NT2/D1 (cell line): ENCODE measurements at regions not wholly inside any gene's neighbourhood (a gene's known extent, or its start where the extent isn't known, plus 50 kb on each side); places are given as distances from the start of the nearest gene placed in this dataset.
A peak's percentile ranks its signal among the peaks of the same experiment; 100 is the strongest.
"Not testable (repeated sequence)": the region's sequence is repeated elsewhere in the genome, so short reads cannot be mapped to it uniquely, and the experiment has no call there.

Experiments
- DNase-seq: peaks from one replicate; pipeline ENCODE4 v3.0.0-alpha.2; 2011; ENCODE audit warnings: low read depth, low spot score
- H3K27me3 ChIP-seq: 2 replicates; pipeline ENCODE4 v1.6.0; 2011; ENCODE audit warnings: mild to moderate bottlenecking; ENCODE audit not compliant: insufficient read length, insufficient read depth
- H3K36me3 ChIP-seq: 2 replicates; pipeline ENCODE4 v1.6.1; 2011; ENCODE audit warnings: mild to moderate bottlenecking, low read length, mixed read lengths; ENCODE audit not compliant: insufficient read depth, insufficient read length
- H3K4me1 ChIP-seq: 2 replicates; pipeline ENCODE4 v1.5.1; 2011; ENCODE audit not compliant: insufficient read depth, insufficient read length
- H3K4me3 ChIP-seq: 2 replicates; pipeline ENCODE4 v1.5.1; 2011; ENCODE audit warnings: low read depth; ENCODE audit not compliant: insufficient read length
- H3K9ac ChIP-seq: 2 replicates; pipeline ENCODE4 v1.6.0; 2011; ENCODE audit warnings: low read depth; ENCODE audit not compliant: insufficient read length
- H3K9me3 ChIP-seq: 2 replicates; pipeline ENCODE4 v1.5.1; 2011; ENCODE audit warnings: mild to moderate bottlenecking, low read length; ENCODE audit not compliant: insufficient read depth
- SUZ12 ChIP-seq: IDR thresholded peaks from 2 replicates; pipeline ENCODE4 v1.6.1; 2011; ENCODE audit not compliant: insufficient read length, insufficient read depth; ENCODE audit errors: extremely low read depth
- YY1 ChIP-seq: IDR thresholded peaks from 2 replicates; pipeline ENCODE4 v1.6.1; 2011; ENCODE audit not compliant: insufficient read length, insufficient read depth
- ZNF274 ChIP-seq: IDR thresholded peaks from 2 replicates; pipeline ENCODE4 v1.6.1; 2011; ENCODE audit warnings: mild to moderate bottlenecking, low read depth, low read length

DNA sequence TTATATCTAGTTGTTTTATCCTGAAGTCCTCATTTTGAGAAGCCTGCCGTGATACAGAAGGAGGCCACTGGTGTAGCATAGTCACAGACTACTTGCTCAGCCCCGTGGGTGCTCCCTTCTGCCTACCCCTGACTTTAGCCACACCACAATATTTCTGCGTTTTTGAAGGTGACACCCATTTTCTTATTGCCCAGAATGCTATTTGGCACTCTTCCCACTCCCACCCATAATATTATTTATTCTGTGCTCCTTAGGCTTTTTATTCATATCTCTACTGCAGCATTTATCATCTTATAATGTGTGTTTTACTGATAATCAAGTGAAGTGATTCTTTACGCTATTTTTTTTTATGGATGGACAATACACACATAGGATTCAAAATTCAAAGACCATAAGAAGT, 107.3 kb downstream of the OR2B2 start:
- no peaks in the 10 kb centered on the region for H3K36me3 ChIP-seq
- DNase-seq: no peak
- H3K9me3 ChIP-seq: no peaks in the 10 kb centered on the region
- no peak for TF ChIP-seq SUZ12
- TF ChIP-seq YY1: no peak
- no peak for TF ChIP-seq ZNF274
- no peak overlapping the region for H3K4me3 ChIP-seq
- H3K9ac ChIP-seq: no peak overlapping the region
- H3K27me3 ChIP-seq: no peaks in the 10 kb centered on the region
- no peaks in the 10 kb centered on the region for H3K4me1 ChIP-seq

GRCh38 chr6:27800731-27801373, 111.3 kb downstream of the OR2B2 start:
- no peaks in the 10 kb centered on the region for H3K27me3 ChIP-seq
- H3K36me3 ChIP-seq: no peaks in the 10 kb centered on the region
- TF ChIP-seq ZNF274: no peak
- TF ChIP-seq YY1: no peak
- no peak for TF ChIP-seq SUZ12
- DNase-seq: no peak
- no peak overlapping the region for H3K4me3 ChIP-seq
- H3K4me1 ChIP-seq: no peaks in the 10 kb centered on the region
- no peaks in the 10 kb centered on the region for H3K9me3 ChIP-seq
- no peak overlapping the region for H3K9ac ChIP-seq

DNA sequence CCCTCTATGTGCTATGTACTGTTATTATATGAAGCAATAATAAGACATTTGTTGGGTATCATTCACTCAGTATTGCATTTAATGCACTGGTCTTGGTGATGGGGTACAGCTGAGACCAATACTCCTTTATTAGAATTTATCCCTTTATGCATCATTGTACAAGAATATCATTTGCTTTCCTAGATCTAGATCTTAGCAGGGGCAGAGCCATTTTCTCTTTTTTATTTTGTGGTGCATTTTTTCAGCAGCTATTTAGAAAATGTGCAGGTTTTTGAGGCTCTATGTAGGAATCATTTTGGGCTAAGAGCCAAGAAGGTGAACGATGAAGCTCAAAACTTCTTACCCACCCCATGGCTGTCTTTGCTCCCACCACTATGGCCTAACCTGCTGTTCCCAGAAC, 114.2 kb downstream of the OR2B2 start:
- H3K4me3 ChIP-seq: no peak overlapping the region
- DNase-seq: no peak
- H3K9me3 ChIP-seq: no peaks in the 10 kb centered on the region
- no peaks in the 10 kb centered on the region for H3K4me1 ChIP-seq
- no peaks in the 10 kb centered on the region for H3K27me3 ChIP-seq
- no peak for TF ChIP-seq YY1
- no peak for TF ChIP-seq SUZ12
- no peak for TF ChIP-seq ZNF274
- no peaks in the 10 kb centered on the region for H3K36me3 ChIP-seq
- no peak overlapping the region for H3K9ac ChIP-seq

DNA sequence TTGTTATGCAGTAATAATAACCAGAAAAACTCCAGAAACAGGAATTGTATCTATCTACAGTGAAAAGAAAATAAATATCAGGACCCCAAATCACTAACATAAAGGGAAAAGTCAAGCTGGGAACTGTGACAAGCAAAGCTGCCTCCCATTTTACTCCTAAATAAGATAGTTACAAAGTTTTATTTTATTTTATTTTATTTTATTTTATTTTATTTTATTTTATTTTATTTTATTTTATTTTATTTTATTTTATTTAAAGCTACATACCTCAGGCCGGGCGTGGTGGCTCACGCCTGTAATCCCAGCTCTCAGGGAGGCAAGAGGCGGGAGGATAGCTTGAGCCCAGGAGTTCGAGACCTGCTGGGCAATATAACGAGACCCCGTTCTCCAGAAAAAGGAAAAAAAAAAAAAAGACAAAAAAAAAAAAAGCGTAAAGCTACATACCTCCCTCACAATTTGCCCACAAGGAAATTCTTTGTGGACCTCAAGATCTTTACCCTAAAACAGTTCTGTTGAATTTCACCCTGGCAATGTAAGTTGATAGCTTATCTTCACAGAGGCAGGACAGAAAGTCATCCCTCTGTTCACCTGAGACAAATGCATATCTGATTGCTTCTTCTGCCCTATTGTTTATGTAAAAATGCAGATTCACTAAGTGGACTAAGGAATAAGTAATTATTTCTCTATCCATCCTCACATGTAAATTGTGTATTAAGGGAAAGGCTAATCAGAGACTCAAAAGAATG, 115.3 kb downstream of the OR2B2 start:
- H3K9ac ChIP-seq, H3K4me1 ChIP-seq, H3K4me3 ChIP-seq, H3K36me3 ChIP-seq, H3K27me3 ChIP-seq, H3K9me3 ChIP-seq, DNase-seq: not testable (repeated sequence)

GRCh38 chr6:27795697-27796494, 116.3 kb downstream of the OR2B2 start:
- no peak for DNase-seq
- no peaks in the 10 kb centered on the region for H3K9me3 ChIP-seq
- H3K36me3 ChIP-seq: no peaks in the 10 kb centered on the region
- H3K9ac ChIP-seq: peak overlapping the region; percentile 36
- H3K27me3 ChIP-seq: no peaks in the 10 kb centered on the region
- no peak overlapping the region for H3K4me3 ChIP-seq
- H3K4me1 ChIP-seq: no peaks in the 10 kb centered on the region
- TF ChIP-seq ZNF274 (no peak), SUZ12 (no peak), YY1 (no peak)

DNA sequence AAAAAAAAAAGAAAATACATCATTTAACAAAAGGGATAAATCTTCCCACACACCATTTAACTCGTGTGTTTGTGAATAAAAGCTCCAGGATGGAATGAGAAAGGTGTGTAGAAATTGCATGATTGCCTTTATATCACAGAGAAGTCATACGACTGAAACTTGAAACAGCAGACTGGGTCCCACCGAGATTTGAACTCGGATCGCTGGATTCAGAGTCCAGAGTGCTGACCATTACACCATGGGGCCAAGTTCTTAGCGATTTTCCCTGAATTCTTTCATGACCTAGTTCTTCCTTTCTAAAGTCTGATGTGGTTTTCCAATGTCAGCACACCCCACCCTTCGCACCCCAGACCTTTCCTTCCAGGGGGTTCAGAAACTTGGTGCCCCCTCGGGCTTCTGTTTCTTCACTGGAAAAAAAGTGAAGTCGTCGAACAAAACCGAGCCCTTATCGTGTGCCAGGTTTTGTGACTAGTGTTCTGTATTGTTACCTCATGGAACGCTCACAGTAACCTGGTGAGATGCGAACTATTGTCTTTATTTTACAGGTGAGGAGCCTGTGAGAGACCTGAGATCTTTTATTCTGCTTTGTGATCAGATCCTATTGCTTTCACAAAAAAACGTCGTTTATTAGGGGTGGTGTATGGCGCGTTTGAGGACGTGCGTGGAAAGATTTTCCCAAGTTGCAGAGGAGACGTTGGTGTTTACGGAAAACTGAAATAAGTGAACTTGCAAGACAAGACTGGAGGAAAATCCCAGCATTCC, 120.8 kb downstream of the OR2B2 start:
- Histone ChIP-seq H3K36me3 (no peaks in the 10 kb centered on the region), H3K9ac (peak overlapping the region; percentile 70), H3K27me3 (peaks cover 5% of the 10 kb centered on the region), H3K4me1 (no peaks in the 10 kb centered on the region), H3K4me3 (peak overlapping the region; percentile 71), H3K9me3 (no peaks in the 10 kb centered on the region)
- no peak for DNase-seq
- TF ChIP-seq ZNF274 (no peak), SUZ12 (no peak)

DNA sequence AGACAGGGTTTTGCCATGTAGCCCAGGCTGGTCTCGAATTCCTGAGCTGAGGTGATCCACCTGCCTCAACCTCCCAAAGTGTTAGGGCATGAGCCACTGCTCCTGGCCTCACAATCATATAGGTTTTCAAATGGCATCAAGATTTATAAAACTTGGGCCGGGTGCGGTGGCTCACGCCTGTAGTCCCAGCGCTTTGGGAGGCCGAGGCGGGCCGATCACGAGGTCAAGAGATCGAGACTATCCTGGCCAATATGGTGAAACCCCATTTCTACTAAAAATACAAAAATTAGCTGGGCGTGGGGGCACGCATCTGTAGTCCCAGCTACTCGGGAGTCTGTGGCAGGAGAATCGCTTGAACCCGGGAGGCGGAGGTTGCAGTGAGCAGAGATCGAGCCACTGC, 123.8 kb downstream of the OR2B2 start:
- not testable (repeated sequence) for H3K4me1 ChIP-seq, H3K4me3 ChIP-seq, DNase-seq, H3K9ac ChIP-seq, H3K36me3 ChIP-seq, H3K9me3 ChIP-seq
- H3K27me3 ChIP-seq: peaks cover 10% of the 10 kb centered on the region
